ENCODE measurements at regions not wholly inside any gene's neighbourhood (a gene's known extent, or its start where the extent isn't known, plus 50 kb on each side); places are given as distances from the start of the nearest gene placed in this dataset.
"Not testable (repeated sequence)": the region's sequence is repeated elsewhere in the genome, so short reads cannot be mapped to it uniquely, and the experiment has no call there.

- no peak for DNase-seq
Observed at GRCh38 chr1:166307261-166308188, 140.7 kb upstream of the FAM78B start.

GRCh38 chr1:166316306-166316705 is 149.5 kb upstream of the FAM78B start:
- DNase-seq = not testable (repeated sequence)

GRCh38 chr1:166322470-166322869 is 155.7 kb upstream of the FAM78B start:
- no peak for DNase-seq

GRCh38 chr1:166327886-166328285 is 161.1 kb upstream of the FAM78B start:
- DNase-seq = no peak

GRCh38 chr1:166328956-166329355 is 162.2 kb upstream of the FAM78B start:
- no peak for DNase-seq

- no peak for DNase-seq
Observed at GRCh38 chr1:166330096-166330495, 163.3 kb upstream of the FAM78B start.

GRCh38 chr1:166338105-166338504 is 171.3 kb upstream of the FAM78B start:
- no peak for DNase-seq

GRCh38 chr1:166340709-166341108 is 173.9 kb upstream of the FAM78B start:
- no peak for DNase-seq

- no peak for DNase-seq
Observed at GRCh38 chr1:166343276-166343675, 176.5 kb upstream of the FAM78B start.

GRCh38 chr1:166350490-166350889 is 183.7 kb upstream of the FAM78B start:
- DNase-seq = peak in 1 of 2 experiments; percentile 4

- DNase-seq = no peak
Observed at GRCh38 chr1:166351676-166352075, 184.9 kb upstream of the FAM78B start.

- DNase-seq = no peak
Observed at GRCh38 chr1:166353213-166353612, 186.4 kb upstream of the FAM78B start.

GRCh38 chr1:166354406-166354805 is 187.6 kb upstream of the FAM78B start:
- no peak for DNase-seq

GRCh38 chr1:166365081-166365480 is 198.3 kb upstream of the FAM78B start:
- no peak for DNase-seq

GRCh38 chr1:166368030-166368429 is 201.2 kb upstream of the FAM78B start:
- DNase-seq = no peak

- no peak for DNase-seq
Observed at GRCh38 chr1:166377896-166378295, 211.1 kb upstream of the FAM78B start.

- DNase-seq = no peak
Observed at GRCh38 chr1:166378805-166379204, 212.0 kb upstream of the FAM78B start.

GRCh38 chr1:166379447-166379846 is 212.6 kb upstream of the FAM78B start:
- no peak for DNase-seq

- no peak for DNase-seq
Observed at GRCh38 chr1:166383137-166383536, 216.3 kb upstream of the FAM78B start.

GRCh38 chr1:166383635-166384346 is 217.0 kb upstream of the FAM78B start:
- no peak for DNase-seq

GRCh38 chr1:166384948-166385347 is 218.1 kb upstream of the FAM78B start:
- DNase-seq = no peak

- DNase-seq = no peak
Observed at GRCh38 chr1:166390366-166391033, 223.7 kb upstream of the FAM78B start.

- no peak for DNase-seq
Observed at GRCh38 chr1:166391279-166392066, 224.7 kb upstream of the FAM78B start.
